AG09319 (cell line): ENCODE measurements at regions not wholly inside any gene's neighbourhood (a gene's known extent, or its start where the extent isn't known, plus 50 kb on each side); places are given as distances from the start of the nearest gene placed in this dataset.

Experiments used
- DNase-seq: peaks from one replicate; pipeline ENCODE4 v3.0.0-alpha.2; 2010; ENCODE audit warnings: low read depth; ENCODE audit errors: extremely low read depth
- TF ChIP-seq, protein P1 (sequence below): IDR thresholded peaks from 2 replicates; pipeline ENCODE4 v1.5.1; 2011; ENCODE audit warnings: low read depth, mild to moderate bottlenecking, inconsistent platforms, low read length, moderate library complexity

DNA sequence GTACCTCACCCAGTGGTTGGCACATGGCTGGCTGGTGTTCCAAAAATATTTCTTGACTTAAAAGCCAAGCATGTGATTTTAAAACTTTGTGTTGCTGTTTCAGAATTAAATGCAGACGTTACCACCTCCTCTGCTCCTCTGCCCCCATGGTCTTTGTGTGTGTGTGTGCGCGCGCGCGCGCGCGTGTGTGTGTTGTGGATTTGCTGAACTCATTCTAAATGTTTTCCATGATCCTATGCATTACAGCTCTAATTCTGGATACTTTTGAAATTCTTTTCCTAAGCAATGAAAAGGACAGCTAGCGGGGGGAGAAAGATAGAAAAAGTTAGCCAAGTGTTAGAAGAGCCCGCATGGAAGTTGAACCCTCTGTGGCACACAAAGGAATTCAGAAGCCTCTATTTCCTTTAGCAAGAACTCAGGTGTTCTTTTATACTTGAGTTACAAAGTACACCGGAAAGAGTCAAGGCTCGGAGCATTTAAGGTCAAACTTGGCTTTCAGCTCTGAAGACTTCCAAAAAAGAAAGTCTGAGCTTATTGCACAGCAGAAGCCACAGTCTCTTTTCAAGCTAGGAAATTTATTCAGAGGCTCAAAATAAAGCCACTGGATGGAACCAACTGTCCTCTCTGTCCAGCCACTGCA lies 350.5 kb upstream of the TBL1XR1 start:
- TF ChIP-seq, protein P1, sequence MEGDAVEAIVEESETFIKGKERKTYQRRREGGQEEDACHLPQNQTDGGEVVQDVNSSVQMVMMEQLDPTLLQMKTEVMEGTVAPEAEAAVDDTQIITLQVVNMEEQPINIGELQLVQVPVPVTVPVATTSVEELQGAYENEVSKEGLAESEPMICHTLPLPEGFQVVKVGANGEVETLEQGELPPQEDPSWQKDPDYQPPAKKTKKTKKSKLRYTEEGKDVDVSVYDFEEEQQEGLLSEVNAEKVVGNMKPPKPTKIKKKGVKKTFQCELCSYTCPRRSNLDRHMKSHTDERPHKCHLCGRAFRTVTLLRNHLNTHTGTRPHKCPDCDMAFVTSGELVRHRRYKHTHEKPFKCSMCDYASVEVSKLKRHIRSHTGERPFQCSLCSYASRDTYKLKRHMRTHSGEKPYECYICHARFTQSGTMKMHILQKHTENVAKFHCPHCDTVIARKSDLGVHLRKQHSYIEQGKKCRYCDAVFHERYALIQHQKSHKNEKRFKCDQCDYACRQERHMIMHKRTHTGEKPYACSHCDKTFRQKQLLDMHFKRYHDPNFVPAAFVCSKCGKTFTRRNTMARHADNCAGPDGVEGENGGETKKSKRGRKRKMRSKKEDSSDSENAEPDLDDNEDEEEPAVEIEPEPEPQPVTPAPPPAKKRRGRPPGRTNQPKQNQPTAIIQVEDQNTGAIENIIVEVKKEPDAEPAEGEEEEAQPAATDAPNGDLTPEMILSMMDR: no peak
- DNase-seq: no peak

DNA sequence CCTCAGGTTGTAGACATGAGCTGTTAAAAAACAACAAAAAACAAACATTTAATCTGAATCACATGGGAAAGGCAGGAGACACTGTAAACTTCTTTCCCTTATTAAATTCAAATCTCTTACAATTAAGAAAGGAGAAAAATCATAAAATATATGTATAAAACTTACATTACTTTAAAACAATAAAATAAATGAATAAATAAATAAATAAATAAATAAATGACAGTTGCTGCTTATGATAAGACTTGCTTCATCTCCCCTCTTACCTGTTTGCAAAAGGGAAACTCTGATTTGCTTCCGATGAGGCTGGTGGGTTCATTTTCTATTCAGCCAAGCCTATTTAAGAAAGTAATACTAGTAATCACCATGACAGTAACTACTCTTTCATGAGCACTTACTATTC lies 353.4 kb upstream of the TBL1XR1 start:
- DNase-seq: no peak
- TF ChIP-seq, protein P1: no peak

DNA sequence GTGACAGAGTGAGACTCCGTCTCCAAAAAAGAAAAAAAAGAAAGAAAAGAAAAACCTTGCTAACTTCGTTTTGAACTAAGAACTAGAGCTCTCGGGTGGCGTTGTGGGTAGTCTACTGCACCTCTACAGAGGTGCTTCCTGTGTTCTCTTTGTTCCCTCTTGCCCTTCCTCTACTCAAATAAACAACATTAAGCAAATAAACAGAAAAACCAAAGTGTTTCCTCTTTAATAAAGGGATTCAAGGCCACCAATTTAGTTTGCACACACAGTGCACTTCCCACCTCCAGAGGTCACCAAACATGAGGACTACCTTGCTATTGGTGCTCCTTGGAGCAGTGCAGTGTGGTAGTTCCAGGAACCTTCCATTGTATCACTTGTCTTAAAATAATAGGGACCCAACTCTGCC lies 354.2 kb upstream of the TBL1XR1 start:
- DNase-seq: no peak
- TF ChIP-seq, protein P1: no peak

DNA sequence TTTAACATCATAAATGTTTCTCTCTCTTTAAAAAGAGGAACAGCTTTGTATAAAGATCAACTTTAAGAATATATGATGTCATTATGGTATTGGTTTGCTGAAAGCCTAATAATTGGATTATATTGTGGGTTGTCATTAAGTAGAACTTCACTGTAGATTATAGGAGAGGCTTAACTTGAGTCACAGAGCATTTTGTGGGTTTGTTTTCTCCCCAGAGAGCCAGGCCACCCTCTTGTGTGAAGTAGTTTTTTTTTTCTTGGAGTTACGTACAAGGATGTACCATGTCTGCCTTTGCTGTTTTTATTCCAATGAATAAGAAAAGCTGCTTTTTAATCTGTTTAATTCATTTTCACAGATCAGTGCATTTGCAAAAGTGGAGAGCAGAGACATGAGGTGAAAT lies 354.8 kb upstream of the TBL1XR1 start:
- TF ChIP-seq, protein P1: no peak
- no peak for DNase-seq

DNA sequence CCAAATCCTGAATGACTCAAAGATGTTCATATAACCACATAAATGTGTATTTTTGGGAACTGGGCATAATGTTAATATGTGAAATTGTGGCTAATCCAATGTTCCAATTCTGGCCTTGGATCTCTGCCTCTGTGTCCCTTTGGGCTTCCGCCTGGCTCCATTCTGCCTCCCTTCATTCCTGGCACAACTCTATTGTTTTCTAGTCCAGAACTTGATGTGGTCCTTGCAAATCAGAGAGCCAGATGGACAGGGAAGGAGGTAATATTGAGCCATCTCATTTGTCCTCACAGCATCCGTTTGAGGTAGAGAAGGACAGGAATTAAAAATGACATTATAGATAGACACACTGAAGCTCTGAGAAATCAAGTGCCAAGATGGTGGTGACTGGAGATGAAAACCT lies 355.7 kb upstream of the TBL1XR1 start:
- TF ChIP-seq, protein P1: no peak
- DNase-seq: no peak

DNA sequence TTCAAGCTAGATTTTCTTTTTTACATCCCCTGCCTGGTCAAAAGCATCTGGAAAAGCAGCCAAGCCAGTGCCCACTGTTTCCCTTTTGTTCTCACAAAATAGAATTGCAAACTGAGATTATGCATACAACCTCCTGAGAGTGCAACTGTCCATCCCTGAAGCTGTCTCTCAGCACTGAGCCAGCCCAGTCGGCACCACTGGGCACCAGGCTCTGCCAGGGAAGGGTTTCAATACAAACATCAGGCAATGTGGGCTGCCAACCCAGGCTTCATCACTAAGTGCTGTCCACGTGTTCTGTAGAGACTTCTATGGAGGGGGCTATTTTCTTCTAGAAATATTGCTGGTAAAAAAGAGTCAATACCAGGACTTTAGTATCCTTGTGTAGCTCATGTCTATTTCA lies 356.3 kb upstream of the TBL1XR1 start:
- no peak for DNase-seq
- TF ChIP-seq, protein P1: no peak

DNA sequence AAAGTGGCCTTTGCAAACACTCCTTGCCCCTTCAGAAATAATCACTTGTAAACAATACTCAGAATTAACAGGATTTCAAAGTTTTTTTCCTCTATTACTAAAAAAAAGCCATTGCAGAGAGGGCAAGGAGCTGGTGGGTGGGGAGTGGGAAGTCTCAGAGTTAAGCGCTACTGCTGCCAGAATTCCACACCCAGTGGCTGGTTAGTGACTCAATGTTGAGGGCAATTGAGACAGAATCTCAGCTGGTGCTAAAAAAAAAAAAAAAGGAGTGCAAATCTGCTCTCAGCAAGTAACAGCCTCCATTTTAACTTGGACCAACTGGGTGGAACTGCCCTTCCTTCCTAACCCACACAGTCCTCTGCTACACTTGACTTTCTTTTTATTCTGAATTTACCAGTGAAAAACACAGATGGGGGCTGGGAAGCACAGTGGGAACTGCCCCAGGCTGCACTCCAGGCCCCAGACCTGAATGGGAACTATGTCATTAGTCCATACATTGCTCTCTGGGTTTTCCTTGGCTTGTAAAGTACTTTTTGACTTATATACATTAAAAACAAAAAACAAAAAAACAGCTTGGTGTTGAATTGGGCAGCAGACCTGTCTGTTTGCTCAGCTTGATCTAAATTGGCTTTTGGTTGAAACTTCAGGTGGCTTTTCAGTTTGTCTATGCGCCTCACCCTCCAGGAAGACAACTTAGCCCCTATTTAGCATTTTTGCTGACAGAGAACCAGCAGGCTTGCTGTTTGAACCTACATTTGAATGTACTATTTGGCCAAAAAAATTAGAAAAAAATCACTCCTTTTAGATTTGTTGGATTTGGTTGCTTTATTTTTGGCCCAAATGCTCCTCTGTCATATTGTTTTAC lies 357.8 kb upstream of the TBL1XR1 start:
- peak; percentile 56 for DNase-seq

More for the DNA sequence above, 357.8 kb upstream of the TBL1XR1 start:
- TF ChIP-seq, protein P1: no peak
